Chondrocyte (in vitro differentiated cells): ENCODE measurements at regions not wholly inside any gene's neighbourhood (a gene's known extent, or its start where the extent isn't known, plus 50 kb on each side); places are given as distances from the start of the nearest gene placed in this dataset.

ENCODE experiments used
- DNase-seq: peaks from one replicate; pipeline ENCODE4 v3.0.0; 2021; ENCODE audit warnings: mixed read lengths, low spot score
- H3K27ac Mint-ChIP-seq: one replicate; pipeline ENCODE4 v1.8.0; 2021; ENCODE audit warnings: mild to moderate bottlenecking, moderate library complexity, mixed read lengths; ENCODE audit not compliant: unreplicated experiment
- H3K27me3 Mint-ChIP-seq: 2 replicates; pipeline ENCODE4 v1.8.0; 2021; ENCODE audit warnings: low read depth, mixed read lengths
- H3K36me3 Mint-ChIP-seq: 2 replicates; pipeline ENCODE4 v1.8.0; 2021; ENCODE audit warnings: low read depth, mixed read lengths
- H3K4me1 Mint-ChIP-seq: 2 replicates; pipeline ENCODE4 v1.8.0; 2021; ENCODE audit warnings: low read depth, mild to moderate bottlenecking, mixed read lengths
- H3K4me3 Mint-ChIP-seq: one replicate; pipeline ENCODE4 v1.8.0; 2021; ENCODE audit warnings: mild to moderate bottlenecking, moderate library complexity, mixed read lengths; ENCODE audit not compliant: unreplicated experiment
- H3K9me3 Mint-ChIP-seq: 2 replicates; pipeline ENCODE4 v1.8.0; 2021; ENCODE audit warnings: low read depth, mixed read lengths
- TF ChIP-seq, protein P1 (sequence below): fragments of 200-600 bp; sonication (generic); IDR thresholded peaks from 2 replicates; pipeline ENCODE4 v1.5.0; 2021; ENCODE audit warnings: antibody characterized with exemption, mild to moderate bottlenecking, moderate library complexity

DNA sequence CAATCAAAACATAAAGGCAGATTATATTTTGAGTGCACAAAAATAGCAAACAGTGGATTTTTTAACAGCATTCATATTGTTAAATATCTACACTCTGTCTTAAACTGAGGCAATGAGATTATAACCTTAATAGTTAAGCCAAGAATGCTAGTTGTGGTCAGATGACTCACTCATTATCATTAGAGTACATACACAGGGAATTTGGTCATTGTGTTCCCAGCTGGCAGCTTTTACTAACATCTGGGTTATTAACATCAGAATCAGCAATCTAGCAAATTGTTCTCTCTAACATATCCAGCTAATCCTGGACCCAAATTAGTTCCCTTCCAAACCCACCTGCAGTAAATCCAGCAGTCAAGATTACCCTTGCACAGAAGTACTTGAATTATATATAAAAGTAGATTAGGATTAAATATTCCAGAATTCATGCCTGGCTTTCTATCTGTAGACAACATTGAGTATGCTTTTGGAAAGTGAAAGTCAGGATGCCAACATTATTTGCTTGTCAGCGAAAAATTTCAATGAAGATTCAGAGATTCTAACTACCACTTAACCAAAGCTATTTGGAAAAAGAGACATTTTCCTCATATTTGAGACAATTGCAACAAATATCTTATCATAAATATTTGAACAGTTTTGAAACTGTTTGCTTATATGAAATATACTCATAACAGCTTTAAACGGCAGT lies 1035.6 kb upstream of the PHF14 start:
- H3K27me3 Mint-ChIP-seq, result no peaks in the 10 kb centered on the region
- no peak overlapping the region for H3K4me3 Mint-ChIP-seq
- DNase-seq, result no peak
- peaks cover 5% of the 10 kb centered on the region for H3K9me3 Mint-ChIP-seq
- TF ChIP-seq, protein P1, sequence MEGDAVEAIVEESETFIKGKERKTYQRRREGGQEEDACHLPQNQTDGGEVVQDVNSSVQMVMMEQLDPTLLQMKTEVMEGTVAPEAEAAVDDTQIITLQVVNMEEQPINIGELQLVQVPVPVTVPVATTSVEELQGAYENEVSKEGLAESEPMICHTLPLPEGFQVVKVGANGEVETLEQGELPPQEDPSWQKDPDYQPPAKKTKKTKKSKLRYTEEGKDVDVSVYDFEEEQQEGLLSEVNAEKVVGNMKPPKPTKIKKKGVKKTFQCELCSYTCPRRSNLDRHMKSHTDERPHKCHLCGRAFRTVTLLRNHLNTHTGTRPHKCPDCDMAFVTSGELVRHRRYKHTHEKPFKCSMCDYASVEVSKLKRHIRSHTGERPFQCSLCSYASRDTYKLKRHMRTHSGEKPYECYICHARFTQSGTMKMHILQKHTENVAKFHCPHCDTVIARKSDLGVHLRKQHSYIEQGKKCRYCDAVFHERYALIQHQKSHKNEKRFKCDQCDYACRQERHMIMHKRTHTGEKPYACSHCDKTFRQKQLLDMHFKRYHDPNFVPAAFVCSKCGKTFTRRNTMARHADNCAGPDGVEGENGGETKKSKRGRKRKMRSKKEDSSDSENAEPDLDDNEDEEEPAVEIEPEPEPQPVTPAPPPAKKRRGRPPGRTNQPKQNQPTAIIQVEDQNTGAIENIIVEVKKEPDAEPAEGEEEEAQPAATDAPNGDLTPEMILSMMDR, result no peak
- H3K27ac Mint-ChIP-seq, result no peak overlapping the region
- H3K4me1 Mint-ChIP-seq, result peaks cover 2% of the 10 kb centered on the region
- H3K36me3 Mint-ChIP-seq, result no peaks in the 10 kb centered on the region

DNA sequence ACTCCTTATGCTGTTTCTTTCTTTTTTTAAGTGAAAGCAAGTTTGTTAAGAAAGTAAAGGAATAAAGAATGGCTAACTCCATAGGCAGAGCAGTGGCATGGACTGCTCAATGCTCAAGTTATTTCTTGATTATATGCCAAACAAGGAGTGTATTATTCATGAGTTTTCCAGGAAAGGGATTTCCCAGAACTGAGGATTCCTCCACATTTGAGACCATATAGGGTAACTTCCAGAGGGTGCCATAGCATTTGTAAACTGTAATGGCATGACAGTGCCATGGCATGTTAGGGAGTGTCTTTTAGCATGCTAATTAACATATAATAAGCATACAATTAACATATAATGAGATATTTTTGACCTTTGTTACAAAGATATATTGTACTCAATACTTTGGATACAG lies 1034.5 kb upstream of the PHF14 start:
- H3K36me3 Mint-ChIP-seq, result no peaks in the 10 kb centered on the region
- peaks cover 5% of the 10 kb centered on the region for H3K9me3 Mint-ChIP-seq
- no peak for DNase-seq
- no peaks in the 10 kb centered on the region for H3K27me3 Mint-ChIP-seq
- no peak overlapping the region for H3K27ac Mint-ChIP-seq
- TF ChIP-seq, protein P1, result no peak
- H3K4me1 Mint-ChIP-seq, result peaks cover 2% of the 10 kb centered on the region
- H3K4me3 Mint-ChIP-seq, result no peak overlapping the region

DNA sequence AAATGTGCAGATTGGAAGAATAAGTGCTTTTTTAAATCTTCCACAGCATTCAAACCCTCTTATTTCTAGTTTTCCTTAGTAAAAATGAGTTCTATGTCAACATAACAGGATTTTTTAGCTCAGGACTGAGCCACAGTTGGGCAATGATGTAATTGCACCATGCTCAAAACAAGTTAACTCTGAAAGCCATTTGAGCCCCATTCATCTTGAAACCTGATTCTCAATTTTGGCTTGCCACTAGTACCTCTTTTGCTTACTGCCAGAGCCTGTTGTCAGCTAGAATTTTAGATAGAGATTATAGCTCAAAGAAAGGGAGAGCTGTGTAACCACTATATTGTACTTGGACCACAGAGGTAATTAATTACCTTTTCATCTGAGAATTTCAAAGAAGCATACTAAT lies 1028.5 kb upstream of the PHF14 start:
- TF ChIP-seq, protein P1, result no peak
- no peak for DNase-seq
- Mint-ChIP-seq H3K27ac (no peak overlapping the region), H3K4me1 (no peaks in the 10 kb centered on the region), H3K36me3 (no peaks in the 10 kb centered on the region), H3K27me3 (no peaks in the 10 kb centered on the region), H3K4me3 (no peak overlapping the region), H3K9me3 (no peaks in the 10 kb centered on the region)

DNA sequence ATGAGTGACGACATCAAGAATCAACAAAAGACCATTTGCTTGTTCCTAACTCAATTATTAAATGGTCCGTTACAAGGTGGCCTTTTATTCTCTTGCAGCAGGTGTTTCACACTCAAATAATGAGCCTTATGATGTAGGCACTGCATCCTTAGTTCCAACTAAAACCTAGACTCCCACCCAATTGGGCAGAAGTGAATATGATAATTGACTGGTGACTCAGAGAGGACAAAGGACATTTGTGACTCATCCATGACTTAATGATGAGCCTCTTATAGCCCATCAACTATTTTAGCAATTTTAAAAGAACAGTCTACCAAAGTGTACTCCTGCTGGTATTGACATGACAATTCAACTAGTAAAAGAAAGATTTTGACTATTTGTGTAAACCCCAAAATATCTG lies 1027.8 kb upstream of the PHF14 start:
- no peaks in the 10 kb centered on the region for H3K4me1 Mint-ChIP-seq
- no peaks in the 10 kb centered on the region for H3K36me3 Mint-ChIP-seq
- no peak overlapping the region for H3K27ac Mint-ChIP-seq
- TF ChIP-seq, protein P1, result no peak
- H3K27me3 Mint-ChIP-seq, result no peaks in the 10 kb centered on the region
- H3K4me3 Mint-ChIP-seq, result no peak overlapping the region
- no peaks in the 10 kb centered on the region for H3K9me3 Mint-ChIP-seq
- no peak for DNase-seq

DNA sequence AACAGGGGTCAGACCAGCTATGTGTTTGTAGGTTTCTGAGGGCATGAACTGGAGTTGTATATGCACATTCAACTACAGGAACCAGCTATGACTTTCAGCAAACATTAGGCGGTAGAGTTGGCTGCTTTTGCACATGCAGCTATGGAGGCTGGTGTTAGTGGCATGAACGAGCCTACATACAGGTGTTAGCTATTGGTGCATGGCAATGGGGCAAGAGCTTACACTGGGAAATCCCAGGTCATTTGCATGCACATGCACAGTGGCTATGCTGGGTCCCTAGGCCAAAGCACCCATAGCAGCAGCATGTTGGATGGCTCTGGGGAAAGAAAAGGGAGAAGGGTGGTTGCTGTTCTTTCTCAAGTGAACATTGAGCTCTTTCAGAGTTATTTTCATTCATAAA lies 1018.5 kb upstream of the PHF14 start:
- H3K27me3 Mint-ChIP-seq, result no peaks in the 10 kb centered on the region

More for the DNA sequence above, 1018.5 kb upstream of the PHF14 start:
- TF ChIP-seq, protein P1, result no peak
- H3K36me3 Mint-ChIP-seq, result peaks cover 5% of the 10 kb centered on the region
- peaks cover 20% of the 10 kb centered on the region for H3K9me3 Mint-ChIP-seq
- no peak for DNase-seq
- no peaks in the 10 kb centered on the region for H3K4me1 Mint-ChIP-seq
- H3K4me3 Mint-ChIP-seq, result no peak overlapping the region
- H3K27ac Mint-ChIP-seq, result no peak overlapping the region
